SH-SY5Y (cell line): ENCODE measurements at regions not wholly inside any gene's neighbourhood (a gene's known extent, or its start where the extent isn't known, plus 50 kb on each side); places are given as distances from the start of the nearest gene placed in this dataset.

Experiments
- GATA2 ChIP-seq: IDR thresholded peaks from 2 replicates; pipeline ENCODE4 v1.6.1; 2011; ENCODE audit warnings: mild to moderate bottlenecking, low read depth, low read length
- GATA3 ChIP-seq: IDR thresholded peaks from 2 replicates; pipeline ENCODE4 v1.6.1; 2011; ENCODE audit warnings: low read depth, mild to moderate bottlenecking, low read length, moderate library complexity

DNA sequence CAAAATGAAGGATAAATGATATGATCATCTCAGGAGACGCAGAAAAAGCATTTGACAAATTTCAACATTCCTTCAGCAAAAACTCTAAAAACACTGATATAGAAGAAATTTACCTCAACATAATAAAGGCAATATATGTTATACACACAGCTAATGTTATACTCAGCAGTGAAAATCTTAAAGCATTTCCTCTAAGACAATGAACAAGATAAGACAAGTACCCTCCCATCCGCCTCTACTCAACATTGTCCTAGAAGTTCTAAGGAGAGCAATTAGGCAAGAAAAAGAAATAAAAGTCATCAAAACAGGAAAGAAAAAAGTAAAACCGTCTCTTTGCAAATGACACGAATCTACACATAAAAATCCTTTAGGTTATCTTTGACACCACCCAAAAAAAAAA is 1432.8 kb downstream of the CDH11 start:
- TF ChIP-seq GATA2 (no peak), GATA3 (no peak)

DNA sequence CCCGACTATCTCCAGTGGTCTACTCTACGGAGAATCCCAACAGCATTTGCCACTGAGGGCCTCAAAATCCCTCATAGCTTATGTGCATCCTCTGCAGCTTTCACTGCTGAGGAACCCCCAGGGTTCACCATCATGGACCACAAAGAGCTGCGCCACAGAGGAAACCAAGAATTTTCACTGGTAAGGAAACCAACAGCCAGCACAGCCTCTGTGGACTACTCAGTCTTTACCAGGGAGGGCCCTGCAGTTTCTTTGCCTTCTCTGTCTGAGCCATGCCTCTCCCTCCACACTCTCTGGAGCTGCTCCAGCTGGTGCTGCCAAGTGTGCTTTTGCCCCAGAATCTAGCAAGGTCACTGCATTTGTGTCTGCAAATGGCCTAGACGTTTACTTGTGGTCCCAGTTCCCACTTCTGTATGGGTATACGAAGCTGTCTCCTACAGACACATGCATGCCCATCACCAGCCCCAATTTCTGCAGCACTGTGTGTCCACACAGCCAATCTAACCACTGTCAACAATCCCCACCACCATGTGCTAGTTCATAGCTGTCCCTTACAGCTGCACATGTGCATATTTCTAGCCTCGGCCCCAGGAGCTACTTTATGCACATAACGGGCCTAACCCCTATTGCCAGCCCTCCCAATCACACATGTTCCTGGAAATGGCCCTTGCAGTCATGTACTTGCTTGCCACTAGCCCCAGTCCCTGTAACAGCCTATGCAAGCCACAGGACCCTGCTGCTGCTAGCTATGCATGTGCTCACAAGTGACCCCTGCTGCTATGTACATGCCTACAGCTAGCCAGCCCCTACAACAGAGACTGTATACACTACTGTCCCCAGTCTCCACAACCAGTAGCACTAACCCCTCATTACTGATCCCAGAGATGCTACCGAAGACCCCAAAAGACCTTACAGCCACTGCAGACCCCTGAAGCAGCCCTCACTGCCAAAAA is 1437.4 kb downstream of the CDH11 start:
- TF ChIP-seq GATA2, result no peak
- TF ChIP-seq GATA3, result no peak

DNA sequence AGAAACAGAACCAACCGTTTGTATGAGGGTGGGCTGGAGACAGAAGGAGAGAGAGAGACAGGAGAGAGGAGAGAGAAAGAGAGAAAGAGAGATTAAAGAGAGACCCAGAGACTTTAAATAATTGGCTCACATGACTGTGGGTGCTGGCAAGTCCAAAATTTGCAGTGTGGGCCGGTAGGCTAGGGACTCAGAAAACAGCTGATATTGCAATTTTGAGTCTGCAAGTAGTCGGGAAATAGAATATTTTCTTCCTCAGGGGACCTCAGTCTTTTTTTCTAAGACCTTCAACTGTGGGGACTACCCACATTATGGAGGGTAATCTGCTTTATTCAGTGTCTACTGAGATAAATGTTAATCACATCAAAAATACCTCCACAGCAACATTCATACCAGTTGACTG is 1439.0 kb downstream of the CDH11 start:
- TF ChIP-seq GATA2, result no peak
- no peak for TF ChIP-seq GATA3

DNA sequence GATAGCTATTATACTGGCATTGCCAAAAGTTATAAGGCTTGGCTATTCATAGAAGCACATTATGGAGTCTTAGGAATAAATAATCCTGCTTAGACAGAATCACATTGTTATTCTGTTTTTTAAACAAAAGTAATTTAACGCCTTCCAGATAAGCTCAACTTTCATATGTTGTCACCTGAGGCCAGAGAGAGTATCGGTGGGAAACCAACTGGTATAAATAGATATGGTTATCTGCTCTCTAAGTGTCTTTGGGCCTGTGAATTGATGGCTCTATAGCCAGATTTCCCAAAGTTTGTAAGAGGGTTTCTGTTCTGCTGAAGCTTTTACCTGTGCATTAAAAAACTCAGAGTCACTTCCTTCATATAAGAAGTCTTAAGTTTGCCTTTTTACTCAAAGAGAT is 1449.4 kb downstream of the CDH11 start:
- TF ChIP-seq GATA3, result no peak
- TF ChIP-seq GATA2, result no peak

DNA sequence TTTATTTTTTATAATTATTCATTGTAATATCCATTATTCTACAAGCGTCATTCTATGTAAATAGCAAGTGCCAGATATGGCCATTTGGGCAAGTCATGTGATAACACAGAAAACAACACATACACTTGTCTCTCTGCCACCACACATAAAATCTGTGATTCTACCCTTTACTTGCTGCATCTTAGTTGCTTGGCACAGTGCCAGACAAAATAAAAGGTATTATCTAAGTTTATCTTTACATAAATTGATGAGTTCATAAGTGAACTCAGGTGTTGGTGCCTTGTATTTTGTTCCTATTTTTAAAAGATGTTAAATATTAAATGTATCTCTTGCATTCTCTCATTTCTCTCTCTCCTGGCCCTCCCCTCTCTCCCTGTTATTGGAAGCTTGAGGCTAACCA is 1458.7 kb downstream of the CDH11 start:
- TF ChIP-seq GATA3 (no peak), GATA2 (no peak)

DNA sequence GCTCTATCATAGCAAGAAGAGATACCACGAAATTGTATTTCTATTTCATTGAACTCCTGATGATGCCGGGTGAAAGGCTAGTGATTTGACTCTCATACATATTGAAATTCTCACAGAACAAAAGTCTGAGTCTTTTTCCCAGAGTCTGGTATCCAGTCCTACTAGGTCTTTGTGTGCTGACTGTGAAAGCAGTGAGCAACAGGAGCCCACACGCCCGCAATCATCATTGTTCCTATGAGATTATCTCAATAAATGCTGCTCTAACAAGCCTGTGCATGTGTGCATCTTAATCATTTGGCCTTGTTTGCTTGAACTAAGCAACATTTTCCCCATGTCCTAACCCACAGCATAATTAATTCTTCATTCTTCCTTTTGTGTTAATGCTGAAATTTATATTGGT is 1466.0 kb downstream of the CDH11 start:
- no peak for TF ChIP-seq GATA2

DNA sequence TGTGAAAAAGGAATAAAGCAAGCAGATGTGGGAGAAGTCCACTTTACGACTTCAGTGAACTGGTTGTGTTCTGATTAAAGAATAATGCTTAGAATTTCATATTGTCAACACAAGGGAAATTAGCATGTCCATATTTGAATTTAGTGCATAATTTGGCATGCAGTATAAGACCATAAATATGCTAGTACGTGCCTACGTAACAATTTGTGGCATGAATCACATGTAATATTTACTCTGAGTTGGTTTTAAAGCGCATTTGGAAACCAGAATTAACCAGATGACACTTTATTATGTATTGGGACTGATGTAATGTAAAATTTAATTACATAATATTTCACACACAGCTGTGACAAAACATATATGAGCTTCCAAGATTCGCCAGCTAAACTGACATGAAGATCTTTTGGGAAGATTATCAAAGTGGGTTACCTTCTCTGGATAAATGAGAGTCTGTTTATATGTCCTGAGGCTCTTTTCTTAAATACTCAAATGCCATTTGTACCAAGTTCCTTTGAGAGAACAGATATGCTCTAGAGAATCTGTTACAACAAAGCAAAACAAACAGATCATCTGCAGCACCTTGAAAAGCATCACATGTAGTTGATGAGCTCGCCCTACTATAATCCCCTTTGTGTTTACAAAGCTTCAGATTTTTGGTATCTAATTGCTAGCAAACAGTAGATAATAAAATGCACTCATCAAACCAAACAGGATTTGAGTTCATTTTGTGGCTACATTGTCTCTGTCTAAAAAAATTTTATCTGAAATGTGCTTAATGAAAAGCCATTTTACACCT is 1468.6 kb downstream of the CDH11 start:
- TF ChIP-seq GATA2, result no peak
- no peak for TF ChIP-seq GATA3

DNA sequence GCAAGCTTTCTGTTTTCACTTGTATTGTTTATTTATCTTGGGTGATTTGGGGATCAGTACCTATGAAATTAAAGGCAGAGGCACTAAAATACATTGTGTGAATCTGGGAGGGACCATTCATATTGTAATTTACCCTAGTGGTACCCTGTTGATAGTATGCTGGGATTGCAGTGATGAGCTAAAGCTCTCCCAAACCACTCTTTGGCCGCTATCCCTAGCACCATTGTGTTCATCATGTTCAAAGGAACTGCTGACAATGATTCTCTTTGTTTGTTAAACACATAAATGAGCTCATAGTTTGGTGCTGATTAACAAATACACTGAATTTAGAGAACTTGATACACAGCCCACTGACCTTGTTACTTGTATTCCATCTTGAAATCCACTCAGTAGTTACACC is 1469.8 kb downstream of the CDH11 start:
- TF ChIP-seq GATA3, result no peak
- no peak for TF ChIP-seq GATA2

DNA sequence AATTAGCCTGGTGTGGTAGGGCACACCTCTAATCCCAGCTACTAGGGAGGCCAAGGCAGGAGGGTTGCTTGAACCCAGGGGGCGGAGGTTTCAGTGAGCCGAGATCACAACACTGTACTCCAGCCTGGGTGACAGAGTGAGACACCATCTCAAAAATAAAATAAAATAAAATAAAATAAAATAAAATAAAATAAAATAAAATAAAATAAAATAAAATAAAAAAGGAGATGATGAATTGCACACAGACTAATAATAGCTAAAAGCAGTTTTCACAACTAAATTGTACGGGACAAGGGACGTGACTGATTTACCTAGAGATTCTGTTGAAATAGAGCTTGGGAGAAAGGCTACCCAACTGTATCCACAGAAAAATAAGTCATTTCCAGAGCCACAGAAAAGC is 1471.3 kb downstream of the CDH11 start:
- TF ChIP-seq GATA2, result no peak
- TF ChIP-seq GATA3, result no peak

DNA sequence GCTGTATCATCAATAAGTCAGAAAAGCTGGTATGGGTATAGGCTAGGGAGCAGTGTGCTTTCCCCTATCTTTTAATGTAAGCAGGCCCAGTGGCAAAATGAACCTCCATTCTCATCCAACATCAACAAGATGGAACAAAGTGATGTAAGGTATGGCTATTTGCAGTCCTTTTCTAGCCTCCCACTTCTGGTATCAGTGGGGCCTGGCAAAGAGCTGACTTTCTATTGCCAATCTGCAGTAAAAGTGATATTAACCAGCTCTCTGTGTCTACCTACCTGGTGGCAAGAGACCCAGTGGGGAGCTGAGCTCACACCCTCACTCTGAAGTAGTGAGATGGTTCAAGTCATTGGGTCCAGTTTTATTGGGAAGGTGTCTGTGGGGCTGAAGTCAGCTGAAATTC is 1492.6 kb downstream of the CDH11 start:
- no peak for TF ChIP-seq GATA3
- no peak for TF ChIP-seq GATA2

DNA sequence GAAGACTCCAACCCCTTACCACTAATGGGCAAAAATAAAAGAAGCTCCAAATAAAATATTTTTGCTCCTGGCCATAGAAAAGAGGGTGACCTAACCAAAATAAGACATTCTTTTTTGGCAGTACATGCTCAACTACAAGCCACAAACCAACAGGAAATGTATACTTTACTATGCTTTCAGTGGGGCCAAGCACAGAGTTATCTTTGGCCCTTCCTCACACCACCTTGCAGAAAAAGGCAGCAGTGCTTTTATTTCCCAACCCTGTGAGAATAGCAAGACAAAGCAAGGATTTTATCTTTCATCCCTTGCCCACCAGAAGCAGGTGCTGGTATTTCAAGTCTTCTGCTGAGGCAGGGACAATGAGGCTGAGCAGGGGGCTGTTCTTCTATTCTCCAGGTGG is 1493.1 kb downstream of the CDH11 start:
- TF ChIP-seq GATA3 (no peak), GATA2 (no peak)

DNA sequence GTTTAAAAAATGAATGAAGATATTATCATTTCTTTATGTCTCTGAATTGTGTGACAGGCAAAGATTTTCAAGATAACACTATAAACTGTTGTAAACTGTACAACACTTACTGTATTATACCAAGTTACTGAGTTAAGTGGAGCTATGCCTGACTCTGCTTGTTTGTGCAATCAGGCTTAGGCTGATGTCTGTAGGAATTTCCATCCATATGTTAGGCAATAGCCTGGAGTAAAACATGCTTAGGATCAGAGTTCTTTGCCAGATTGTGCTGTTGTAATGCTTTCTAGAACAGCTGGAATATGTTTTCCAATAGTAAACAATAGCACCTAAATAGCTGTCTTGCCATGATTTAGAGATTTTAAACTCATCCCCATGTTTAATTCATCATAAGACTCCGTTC is 1496.7 kb downstream of the CDH11 start:
- TF ChIP-seq GATA2 (no peak), GATA3 (no peak)

DNA sequence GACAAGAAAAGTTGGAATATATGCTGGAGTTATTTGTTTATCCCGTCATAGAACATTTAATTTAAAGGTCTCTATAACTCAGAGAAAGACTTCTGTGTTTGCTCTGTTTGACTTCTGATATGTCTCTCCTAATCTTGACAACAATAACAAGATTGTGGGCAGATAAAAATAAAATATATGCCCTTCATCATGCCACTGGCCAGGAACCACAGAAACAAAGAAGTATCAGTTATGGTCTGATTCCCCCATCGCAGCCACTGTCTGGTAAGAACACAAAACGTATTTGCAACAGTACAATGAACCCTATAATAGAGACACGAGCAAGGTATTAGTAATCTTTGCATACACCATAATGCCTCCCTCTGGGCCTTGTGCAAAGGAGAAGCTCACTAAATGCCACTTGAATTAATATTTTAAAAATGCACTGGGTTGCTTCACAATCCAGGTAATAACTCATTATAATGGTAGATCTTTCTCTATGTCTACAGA is 1498.3 kb downstream of the CDH11 start:
- no peak for TF ChIP-seq GATA3
- TF ChIP-seq GATA2, result no peak

DNA sequence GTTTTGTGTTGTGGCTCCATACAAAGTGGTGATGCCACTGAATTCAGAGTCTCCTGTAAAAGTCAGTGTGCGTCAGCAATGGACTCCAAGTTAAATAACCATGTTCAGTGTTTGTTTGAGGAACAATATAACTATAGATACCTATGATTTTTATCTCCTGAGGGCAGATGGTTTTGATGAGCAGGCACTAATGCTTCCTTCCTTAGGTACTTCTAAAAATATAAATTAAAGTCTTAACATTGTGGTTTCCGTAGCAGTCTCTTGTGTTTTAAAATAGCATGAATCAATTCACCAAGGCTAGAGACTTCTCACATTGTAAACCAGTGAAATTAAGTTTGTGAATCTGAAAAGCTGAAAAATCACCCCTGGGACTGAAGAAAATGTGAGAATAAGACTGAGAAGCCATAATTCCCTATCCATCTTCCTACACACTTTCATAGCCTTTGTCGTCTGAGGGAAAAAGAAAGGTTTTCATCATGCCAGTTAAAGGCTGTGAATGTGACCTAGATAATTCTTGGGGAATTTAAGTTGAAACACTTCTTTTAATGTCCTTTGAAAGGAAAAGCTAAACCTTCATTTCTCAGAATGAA is 1502.9 kb downstream of the CDH11 start:
- TF ChIP-seq GATA3, result no peak
- no peak for TF ChIP-seq GATA2
